CD14-positive monocyte (primary cell): ENCODE measurements at regions not wholly inside any gene's neighbourhood (a gene's known extent, or its start where the extent isn't known, plus 50 kb on each side); places are given as distances from the start of the nearest gene placed in this dataset.

Experiments used
- DNase-seq, 3 donors: peaks; one replicate each; pipeline ENCODE4 v3.0.0-alpha.2; 2011 to 2022
- H2AFZ ChIP-seq: 2 replicates; pipeline ENCODE4 v1.6.0; 2012; ENCODE audit warnings: mild to moderate bottlenecking, low read depth, low read length, inconsistent platforms; ENCODE audit not compliant: insufficient read depth, poor library complexity, severe bottlenecking
- H3K27ac ChIP-seq, 2 donors: 1 replicate in 1 of 2; 2 replicates in 1 of 2; pipeline ENCODE4 v1.5.1; 2012 to 2013; ENCODE audit warnings: low read length in 2 of 2, control low read depth in 1 of 2, inconsistent platforms in 1 of 2, low read depth in 1 of 2, mild to moderate bottlenecking in 1 of 2
- H3K27me3 ChIP-seq, 2 donors: one replicate each; pipeline versions ENCODE4 v1.6.0 to v1.6.1; 2011 to 2013; ENCODE audit warnings: low read length in 2 of 2; ENCODE audit not compliant: control insufficient read depth in 2 of 2, insufficient read depth in 2 of 2
- H3K36me3 ChIP-seq, 2 donors: replicated peaks in 1 of 2; 1 replicate in 1 of 2; 2 replicates in 1 of 2; pipeline versions ENCODE4 v1.5.1 to v1.6.1; 2012 to 2013; ENCODE audit warnings: low read length in 2 of 2, control low read depth in 1 of 2, inconsistent platforms in 1 of 2, mild to moderate bottlenecking in 1 of 2; ENCODE audit not compliant: insufficient read depth in 2 of 2, control insufficient read depth in 1 of 2
- H3K4me1 ChIP-seq, 2 donors: 1 replicate in 1 of 2; 2 replicates in 1 of 2; pipeline versions ENCODE4 v1.5.1 to v1.6.1; 2012 to 2013; ENCODE audit warnings: low read length in 2 of 2, control low read depth in 1 of 2, inconsistent platforms in 1 of 2, mild to moderate bottlenecking in 1 of 2, moderate library complexity in 1 of 2; ENCODE audit not compliant: insufficient read depth in 2 of 2, control insufficient read depth in 1 of 2
- H3K4me2 ChIP-seq: replicated peaks from 2 replicates; pipeline ENCODE3; 2012; ENCODE audit warnings: low read length, moderate library complexity, mild to moderate bottlenecking; ENCODE audit not compliant: poor library complexity, severe bottlenecking; ENCODE audit errors: extremely low read depth
- H3K4me3 ChIP-seq, 3 experiments: fragments of 200-600 bp in 1 of 3; sonication (generic) in 1 of 3; replicated peaks in 1 of 3; 1 replicate in 2 of 3; 2 replicates in 1 of 3; pipeline ENCODE4 v1.5.1; 2011 to 2013; ENCODE audit warnings: low read length in 3 of 3, mild to moderate bottlenecking in 3 of 3, control low read depth in 2 of 3, low read depth in 2 of 3, inconsistent platforms in 1 of 3, moderate library complexity in 1 of 3
- H3K79me2 ChIP-seq: 2 replicates; pipeline ENCODE4 v1.6.0; 2012; ENCODE audit warnings: mild to moderate bottlenecking, control low read depth, inconsistent platforms, low read length, moderate library complexity; ENCODE audit not compliant: insufficient read depth
- H3K9ac ChIP-seq: 2 replicates; pipeline ENCODE4 v1.6.0; 2017; ENCODE audit warnings: low read length, mild to moderate bottlenecking; ENCODE audit not compliant: insufficient read depth, poor library complexity, severe bottlenecking
- H3K9me3 ChIP-seq, 2 donors: replicated peaks in 1 of 2; 1 replicate in 1 of 2; 2 replicates in 1 of 2; pipeline versions ENCODE4 v1.5.1 to v1.6.1; 2012 to 2013; ENCODE audit warnings: low read length in 2 of 2, control low read depth in 1 of 2; ENCODE audit not compliant: control insufficient read depth in 1 of 2, insufficient read depth in 1 of 2
- H4K20me1 ChIP-seq: 2 replicates; pipeline ENCODE4 v1.6.0; 2012; ENCODE audit warnings: mild to moderate bottlenecking, low read length, control low read depth, moderate library complexity; ENCODE audit not compliant: insufficient read depth
- H3K27ac Mint-ChIP-seq, 7 donors: one replicate each; pipeline ENCODE4 v1.8.0; 2020; ENCODE audit warnings: mild to moderate bottlenecking in 7 of 7, mixed read lengths in 7 of 7, moderate library complexity in 6 of 7, inconsistent platforms in 2 of 7
- H3K27me3 Mint-ChIP-seq, 3 donors: one replicate each; pipeline ENCODE4 v1.8.0; 2021 to 2022; ENCODE audit warnings: low read depth in 3 of 3, mild to moderate bottlenecking in 3 of 3, mixed read lengths in 3 of 3, moderate library complexity in 3 of 3, inconsistent platforms in 1 of 3
- H3K36me3 Mint-ChIP-seq, 2 donors: one replicate each; pipeline ENCODE4 v1.8.0; 2020; ENCODE audit warnings: mixed read lengths in 2 of 2, inconsistent platforms in 1 of 2, mild to moderate bottlenecking in 1 of 2
- H3K4me1 Mint-ChIP-seq: one replicate; pipeline ENCODE4 v1.8.0; 2020; ENCODE audit warnings: mild to moderate bottlenecking, mixed read lengths
- H3K4me3 Mint-ChIP-seq, 2 donors: one replicate each; pipeline ENCODE4 v1.8.0; 2020; ENCODE audit warnings: mild to moderate bottlenecking in 2 of 2, mixed read lengths in 2 of 2, moderate library complexity in 1 of 2
- H3K9me3 Mint-ChIP-seq, 7 donors: one replicate each; pipeline ENCODE4 v1.8.0; 2020 to 2022; ENCODE audit warnings: mixed read lengths in 7 of 7, mild to moderate bottlenecking in 6 of 7, moderate library complexity in 6 of 7, inconsistent platforms in 2 of 7
- WGBS: methylation state at CpG from one replicate; pipeline ENCODE4 v1.1.5; 2013; ENCODE audit warnings: missing lambda C conversion rate; ENCODE audit not compliant: insufficient coverage; 5-methylcytosine and 5-hydroxymethylcytosine counted together
- intact Hi-C, 2 donors: fragments of 100-400 bp; cut with micrococcal nuclease; formaldehyde crosslinking; loops; one replicate each; pipeline versions ENCODE4 v1.15.0 to v1.15.1; 2023
- TF ChIP-seq, protein P1 (sequence below): fragments of 200-600 bp; IDR thresholded peaks from one replicate; pipeline ENCODE4 v1.8.0; 2022; ENCODE audit warnings: antibody characterized with exemption, mild to moderate bottlenecking

DNA sequence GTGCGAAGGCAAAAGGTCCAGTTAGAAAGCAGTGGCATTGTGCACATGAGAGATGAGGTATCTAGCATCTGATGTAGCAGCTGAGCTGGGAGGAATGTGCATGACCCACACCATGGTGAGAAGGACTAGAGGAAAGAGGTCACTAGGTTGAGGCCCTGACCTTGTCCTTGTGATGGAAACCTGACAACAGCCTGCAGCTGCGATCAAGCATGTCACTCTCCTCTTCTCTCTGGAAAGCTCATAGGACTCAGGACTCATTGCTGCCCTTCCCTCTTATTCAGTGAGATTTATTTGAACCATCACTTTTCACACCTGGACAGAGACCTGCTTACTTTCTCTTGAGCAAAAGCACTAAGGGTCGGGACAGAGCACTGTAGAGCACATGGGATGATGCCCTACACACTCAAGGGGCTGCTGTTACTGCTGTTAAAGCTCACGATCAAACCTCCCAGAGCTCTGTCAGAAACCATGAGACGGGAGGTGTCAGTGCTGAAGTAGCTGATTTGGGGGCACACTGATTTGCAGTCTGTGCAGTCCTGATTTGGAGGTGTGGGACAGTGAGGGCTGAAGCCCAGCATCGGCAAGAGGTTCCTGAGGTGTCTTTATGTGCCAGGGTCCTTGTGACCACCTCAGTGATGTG lies 104.3 kb downstream of the VPREB1 start:
- H2AFZ ChIP-seq = no peak overlapping the region
- WGBS = 97% methylated on average over 5 of the region's 6 CpGs
- DNase-seq = no peak
- no peaks in the 10 kb centered on the region for H3K36me3 Mint-ChIP-seq
- peaks cover 11 to 12% of the 10 kb centered on the region in 2 donors for H3K4me1 ChIP-seq
- H3K27me3 Mint-ChIP-seq = peaks cover 2 to 11% (median 11%) of the 10 kb centered on the region in 3 donors
- no peaks in the 10 kb centered on the region for H3K36me3 ChIP-seq
- H3K9me3 Mint-ChIP-seq = no peaks in the 10 kb centered on the region
- peaks cover 0 to 3% of the 10 kb centered on the region in 2 donors for H3K27me3 ChIP-seq
- H3K4me3 ChIP-seq = no peak overlapping the region
- H3K9ac ChIP-seq = no peak overlapping the region
- no peak overlapping the region for H3K4me3 Mint-ChIP-seq
- no peaks in the 10 kb centered on the region for H3K9me3 ChIP-seq
- no peak overlapping the region for H3K27ac Mint-ChIP-seq
- H3K79me2 ChIP-seq = no peaks in the 10 kb centered on the region
- peaks cover 12% of the 10 kb centered on the region for H3K4me1 Mint-ChIP-seq
- H4K20me1 ChIP-seq = no peaks in the 10 kb centered on the region
- no peak overlapping the region for H3K27ac ChIP-seq
- H3K4me2 ChIP-seq = no peak overlapping the region
- TF ChIP-seq, protein P1, sequence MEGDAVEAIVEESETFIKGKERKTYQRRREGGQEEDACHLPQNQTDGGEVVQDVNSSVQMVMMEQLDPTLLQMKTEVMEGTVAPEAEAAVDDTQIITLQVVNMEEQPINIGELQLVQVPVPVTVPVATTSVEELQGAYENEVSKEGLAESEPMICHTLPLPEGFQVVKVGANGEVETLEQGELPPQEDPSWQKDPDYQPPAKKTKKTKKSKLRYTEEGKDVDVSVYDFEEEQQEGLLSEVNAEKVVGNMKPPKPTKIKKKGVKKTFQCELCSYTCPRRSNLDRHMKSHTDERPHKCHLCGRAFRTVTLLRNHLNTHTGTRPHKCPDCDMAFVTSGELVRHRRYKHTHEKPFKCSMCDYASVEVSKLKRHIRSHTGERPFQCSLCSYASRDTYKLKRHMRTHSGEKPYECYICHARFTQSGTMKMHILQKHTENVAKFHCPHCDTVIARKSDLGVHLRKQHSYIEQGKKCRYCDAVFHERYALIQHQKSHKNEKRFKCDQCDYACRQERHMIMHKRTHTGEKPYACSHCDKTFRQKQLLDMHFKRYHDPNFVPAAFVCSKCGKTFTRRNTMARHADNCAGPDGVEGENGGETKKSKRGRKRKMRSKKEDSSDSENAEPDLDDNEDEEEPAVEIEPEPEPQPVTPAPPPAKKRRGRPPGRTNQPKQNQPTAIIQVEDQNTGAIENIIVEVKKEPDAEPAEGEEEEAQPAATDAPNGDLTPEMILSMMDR = no peak
- intact Hi-C loops = no loop called here

DNA sequence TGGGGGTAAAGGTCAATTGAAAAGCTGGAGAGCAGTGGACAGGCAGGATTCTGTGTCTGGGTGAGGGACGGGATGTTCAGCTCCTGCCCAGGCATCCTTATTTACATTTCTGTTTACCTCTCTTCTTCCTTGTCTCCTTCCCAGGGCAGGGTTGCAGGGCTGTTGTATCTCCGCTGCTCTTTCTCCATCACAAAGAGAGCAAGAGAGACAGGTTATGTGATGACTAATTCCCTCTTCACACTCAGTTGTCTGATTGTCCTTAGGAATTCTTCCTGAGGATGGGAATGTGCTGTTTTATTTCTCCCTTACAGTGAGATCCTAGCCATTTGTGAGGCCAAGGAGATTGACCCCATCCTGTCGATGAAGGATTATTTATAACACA lies 104.9 kb downstream of the VPREB1 start:
- peaks cover 2 to 11% (median 11%) of the 10 kb centered on the region in 3 donors for H3K27me3 Mint-ChIP-seq
- H3K9ac ChIP-seq = no peak overlapping the region
- intact Hi-C loops = no loop called here
- peaks cover 6 to 7% of the 10 kb centered on the region in 2 donors for H3K4me1 ChIP-seq
- DNase-seq = no peak
- WGBS = no CpG with 5 or more reads among the region's 3 CpGs
- no peaks in the 10 kb centered on the region for H3K9me3 ChIP-seq
- H3K27ac ChIP-seq = no peak overlapping the region
- TF ChIP-seq, protein P1 = no peak
- no peak overlapping the region for H2AFZ ChIP-seq
- H3K4me1 Mint-ChIP-seq = peaks cover 7% of the 10 kb centered on the region
- no peak overlapping the region for H3K27ac Mint-ChIP-seq
- H3K27me3 ChIP-seq = peaks cover 0 to 3% of the 10 kb centered on the region in 2 donors
- H3K9me3 Mint-ChIP-seq = no peaks in the 10 kb centered on the region
- H3K36me3 ChIP-seq = no peaks in the 10 kb centered on the region
- no peak overlapping the region for H3K4me2 ChIP-seq
- H3K4me3 ChIP-seq = no peak overlapping the region
- no peaks in the 10 kb centered on the region for H3K79me2 ChIP-seq
- no peak overlapping the region for H3K4me3 Mint-ChIP-seq
- no peaks in the 10 kb centered on the region for H4K20me1 ChIP-seq
- H3K36me3 Mint-ChIP-seq = no peaks in the 10 kb centered on the region
